Activated CD4-positive, alpha-beta T cell treated with anti-CD3 and anti-CD28 coated beads, Interleukin-2, amount 50 U/mL, for 48 hours (primary cell): ENCODE measurements at regions not wholly inside any gene's neighbourhood (a gene's known extent, or its start where the extent isn't known, plus 50 kb on each side); places are given as distances from the start of the nearest gene placed in this dataset.

Source experiments
- DNase-seq, 2 experiments: peaks; one replicate each; pipeline ENCODE4 v3.0.0-alpha.2; 2020

- DNase-seq, result no peak
Measured at GRCh38 chr6:139920776-139921100, 546.3 kb upstream of the CITED2 start.

GRCh38 chr6:139920027-139920775 lies 545.8 kb upstream of the CITED2 start:
- no peak for DNase-seq

- DNase-seq, result no peak
Measured at GRCh38 chr6:139919107-139920026, 544.9 kb upstream of the CITED2 start.

- DNase-seq, result no peak
Measured at GRCh38 chr6:139917951-139918630, 543.6 kb upstream of the CITED2 start.

GRCh38 chr6:139914910-139915309 lies 540.5 kb upstream of the CITED2 start:
- DNase-seq, result no peak

GRCh38 chr6:139912735-139913400 lies 538.4 kb upstream of the CITED2 start:
- no peak for DNase-seq

- no peak for DNase-seq
Measured at GRCh38 chr6:139909992-139910391, 535.5 kb upstream of the CITED2 start.

GRCh38 chr6:139905404-139906052 lies 531.1 kb upstream of the CITED2 start:
- DNase-seq, result no peak

GRCh38 chr6:139904568-139904967 lies 530.1 kb upstream of the CITED2 start:
- no peak for DNase-seq

- DNase-seq, result no peak
Measured at GRCh38 chr6:139904158-139904533, 529.7 kb upstream of the CITED2 start.

- no peak for DNase-seq
Measured at GRCh38 chr6:139903411-139904157, 529.1 kb upstream of the CITED2 start.

- no peak for DNase-seq
Measured at GRCh38 chr6:139895205-139895793, 520.9 kb upstream of the CITED2 start.

GRCh38 chr6:139894271-139894670 lies 519.8 kb upstream of the CITED2 start:
- no peak for DNase-seq

- DNase-seq, result no peak
Measured at GRCh38 chr6:139891471-139891870, 517.0 kb upstream of the CITED2 start.

- DNase-seq, result no peak
Measured at GRCh38 chr6:139888681-139889122, 514.3 kb upstream of the CITED2 start.

GRCh38 chr6:139887275-139887674 lies 512.8 kb upstream of the CITED2 start:
- no peak for DNase-seq

GRCh38 chr6:139886396-139886795 lies 511.9 kb upstream of the CITED2 start:
- DNase-seq, result no peak

GRCh38 chr6:139885909-139886308 lies 511.5 kb upstream of the CITED2 start:
- DNase-seq, result no peak

- no peak for DNase-seq
Measured at GRCh38 chr6:139883776-139884175, 509.3 kb upstream of the CITED2 start.

GRCh38 chr6:139882977-139883728 lies 508.7 kb upstream of the CITED2 start:
- DNase-seq, result no peak

- no peak for DNase-seq
Measured at GRCh38 chr6:139882234-139882633, 507.8 kb upstream of the CITED2 start.
